ENCODE measurements at regions not wholly inside any gene's neighbourhood (a gene's known extent, or its start where the extent isn't known, plus 50 kb on each side); places are given as distances from the start of the nearest gene placed in this dataset.

GRCh38 chr14:45680531-45680930 is 427.5 kb upstream of the MIS18BP1 start:
- H3K27me3 ChIP-seq (ENCODE audit: control insufficient read depth in 2 of 2, insufficient read depth in 2 of 2, low read length in 2 of 2), result no peaks in the 10 kb centered on the region
- BruUV-seq (replicated peaks), result no TSS peak
- H3K4me1 ChIP-seq (replicated peaks in 1 of 2; ENCODE audit: control insufficient read depth in 2 of 2, insufficient read depth in 2 of 2, low read length in 2 of 2), result no peaks in the 10 kb centered on the region
- no peak overlapping the region for H3K4me3 ChIP-seq
- DNase-seq (ENCODE audit: extremely low read depth in 1 of 4, low spot score in 3 of 4) (no peak), FAIRE-seq (no peak), ATAC-seq (no peak)
- ChIA-PET CTCF (ENCODE audit: low intra/inter-chr PET ratio) (no interaction called here), POLR2A (no interaction called here)
- in situ Hi-C loops (cut with MboI) (no loop called here), intact Hi-C loops (cut with micrococcal nuclease) (no loop called here)
- no peak overlapping the region for H3K9ac ChIP-seq (ENCODE audit: insufficient read depth in 1 of 2, low read depth in 2 of 2, low read length in 2 of 2)
- H3K79me2 ChIP-seq (ENCODE audit: control insufficient read depth, insufficient read depth, low read length), result no peaks in the 10 kb centered on the region
- H2AFZ ChIP-seq (ENCODE audit: low read depth, low read length), result no peak overlapping the region
- H3K9me1 ChIP-seq (ENCODE audit: control insufficient read depth, insufficient read depth, low read length), result no peaks in the 10 kb centered on the region
- TF ChIP-seq ZNF12 (CRISPR knock-in tag; IDR thresholded peaks at IDR 0.05) (no peak), ZNF561 (CRISPR knock-in tag; conservative IDR thresholded peaks at IDR 0.05) (no peak), TFAM (CRISPR knock-in tag; conservative IDR thresholded peaks at IDR 0.05) (no peak), ZNF449 (CRISPR knock-in tag; IDR thresholded peaks at IDR 0.05) (no peak), MXD1 (CRISPR knock-in tag; IDR thresholded peaks at IDR 0.05; ENCODE audit: borderline replicate concordance, poor library complexity, severe bottlenecking) (no peak), HNRNPLL (IDR thresholded peaks at IDR 0.05; ENCODE audit: low read depth, low read length, poor library complexity, severe bottlenecking) (no peak), RBM22 (IDR thresholded peaks at IDR 0.05; ENCODE audit: low read depth, low read length, poor library complexity, severe bottlenecking) (no peak)
- H3K27ac ChIP-seq (ENCODE audit: extremely low read depth, low read depth, low read length), result no peak overlapping the region
- H3K9me3 ChIP-seq (replicated peaks; ENCODE audit: control insufficient read depth, insufficient read depth, low read depth, low read length), result no peaks in the 10 kb centered on the region
- no peak overlapping the region for H3K4me2 ChIP-seq (ENCODE audit: insufficient read depth, low read length)
- H3K36me3 ChIP-seq (ENCODE audit: control insufficient read depth, insufficient read depth, low read length), result no peaks in the 10 kb centered on the region
- no peaks in the 10 kb centered on the region for H4K20me1 ChIP-seq (replicated peaks; ENCODE audit: control insufficient read depth, insufficient read depth, low read length)
